NCI-H1436 treated with DMSO at 0.1 percent for 48 hours (cell line): ENCODE measurements at regions not wholly inside any gene's neighbourhood (a gene's known extent, or its start where the extent isn't known, plus 50 kb on each side); places are given as distances from the start of the nearest gene placed in this dataset.
"Not testable (repeated sequence)": the region's sequence is repeated elsewhere in the genome, so short reads cannot be mapped to it uniquely, and the experiment has no call there.

Experiments used
- DNase-seq: peaks from one replicate; lab custom pipeline; 2025; lab: John Stamatoyannopoulos, UW

GRCh38 chr4:152193059-152193458 lies 342.8 kb downstream of the FBXW7 start:
- no peak for DNase-seq

GRCh38 chr4:152190907-152191306 lies 345.0 kb downstream of the FBXW7 start:
- no peak for DNase-seq

GRCh38 chr4:152189451-152190179 lies 346.3 kb downstream of the FBXW7 start:
- no peak for DNase-seq

- DNase-seq, result no peak
Observed at GRCh38 chr4:152188801-152189200, 347.1 kb downstream of the FBXW7 start.

DNA sequence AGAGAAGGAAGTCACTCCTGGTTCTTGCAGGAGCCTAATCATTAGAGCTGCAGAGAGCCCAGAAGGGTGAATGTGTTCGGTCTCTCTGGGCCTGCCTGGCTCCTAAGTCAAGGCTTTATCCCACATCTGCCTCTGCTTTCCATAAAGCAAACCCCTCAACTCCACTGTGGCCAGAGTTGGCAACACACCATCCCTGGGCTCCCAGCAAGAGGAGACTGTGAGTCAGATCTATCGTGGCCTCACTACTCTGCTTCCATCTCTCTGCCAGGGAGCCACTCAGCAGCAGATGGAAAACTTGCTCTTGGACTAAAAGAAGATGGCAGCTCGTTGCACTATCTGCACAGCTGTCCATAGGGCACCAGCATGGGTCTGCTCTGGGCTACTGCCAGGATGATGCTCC lies 348.2 kb downstream of the FBXW7 start:
- DNase-seq, result no peak

DNA sequence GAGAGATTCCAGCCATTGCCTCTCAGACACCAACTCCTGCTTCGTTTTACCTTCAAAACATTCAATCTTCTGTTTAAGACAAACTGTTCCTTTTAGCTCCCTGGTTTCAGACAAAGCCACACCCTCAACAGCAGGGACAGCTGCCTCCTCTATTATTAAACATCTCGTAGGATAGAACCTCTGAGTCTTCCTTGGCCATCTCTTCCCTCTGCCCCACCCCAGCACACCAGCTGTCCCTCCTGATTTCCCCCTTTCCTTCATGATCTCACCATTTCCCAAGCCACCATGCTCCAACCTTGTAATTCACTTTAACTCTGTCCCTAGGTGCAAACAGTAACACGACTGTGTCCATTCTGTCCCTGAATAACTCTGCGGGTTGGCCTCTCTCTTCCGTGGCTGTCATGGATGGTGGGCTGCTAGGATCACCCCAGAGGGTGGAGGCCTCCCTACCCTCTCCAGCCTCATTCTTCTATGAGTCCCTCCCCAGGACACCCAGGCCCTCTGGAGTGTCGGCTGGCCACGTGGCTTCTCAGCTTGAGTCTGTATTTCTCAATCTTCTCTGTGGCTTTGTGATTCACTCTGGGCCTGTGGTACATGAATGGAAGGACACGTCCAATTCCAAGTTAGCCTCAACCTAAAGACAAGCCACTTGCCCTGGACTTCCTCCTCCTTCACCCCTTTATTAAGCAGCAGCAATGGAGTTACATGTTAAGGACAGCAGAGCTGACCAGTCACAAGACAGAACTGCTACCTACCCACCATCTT lies 349.9 kb downstream of the FBXW7 start:
- DNase-seq, result no peak

GRCh38 chr4:152181150-152181549 lies 354.7 kb downstream of the FBXW7 start:
- DNase-seq, result no peak

GRCh38 chr4:152180369-152180768 lies 355.5 kb downstream of the FBXW7 start:
- no peak for DNase-seq

- DNase-seq, result not testable (repeated sequence)
Observed at GRCh38 chr4:152177538-152177937, 358.4 kb downstream of the FBXW7 start.

DNA sequence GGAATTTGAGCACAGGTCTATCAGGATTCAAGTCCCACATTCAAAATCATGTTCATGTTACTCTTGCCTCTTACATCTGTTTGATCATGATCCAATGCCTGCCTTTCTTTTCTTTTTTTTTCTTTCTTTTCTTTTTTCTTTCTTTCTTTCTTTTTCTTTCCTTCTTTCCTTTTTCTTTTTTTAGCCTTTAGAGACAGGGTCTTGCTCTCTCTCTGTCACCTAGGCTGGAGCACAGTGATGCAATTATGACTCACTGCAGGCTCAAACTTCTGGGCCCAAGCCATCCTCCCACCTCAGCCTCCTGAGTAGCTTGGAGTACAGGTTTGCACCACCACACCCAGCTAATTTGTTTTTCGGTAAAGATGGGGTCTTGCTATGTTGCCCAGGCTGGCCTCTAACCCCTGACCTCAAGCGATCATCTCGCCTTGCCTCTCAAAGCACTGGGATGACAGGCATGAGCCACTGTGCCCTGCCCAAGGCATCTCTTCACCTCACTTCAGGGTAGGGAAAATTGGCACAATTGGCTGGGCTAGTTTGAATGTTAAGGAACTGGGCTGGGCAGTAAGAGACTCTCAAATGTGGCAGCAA lies 359.2 kb downstream of the FBXW7 start:
- DNase-seq, result no peak

GRCh38 chr4:152175586-152175985 lies 360.3 kb downstream of the FBXW7 start:
- DNase-seq, result no peak

DNA sequence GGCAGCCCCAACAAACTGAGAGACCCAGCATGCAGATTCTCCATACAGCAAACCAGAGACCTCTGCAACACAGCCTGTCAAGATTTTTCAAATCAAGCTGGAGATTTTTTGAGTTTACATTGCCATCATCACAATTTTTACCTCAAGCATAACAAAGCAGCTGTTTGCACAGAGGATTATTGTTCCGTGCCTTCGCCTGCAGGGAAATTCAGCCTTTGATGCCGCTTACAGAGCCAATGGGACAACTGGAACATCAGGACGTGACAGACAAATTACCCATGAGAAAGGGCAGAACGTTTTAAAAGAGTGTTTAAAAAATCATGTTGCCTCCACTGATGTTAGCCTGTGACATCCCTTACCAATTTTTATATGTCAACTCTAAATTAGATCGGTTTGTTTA lies 363.7 kb downstream of the FBXW7 start:
- DNase-seq, result no peak

DNA sequence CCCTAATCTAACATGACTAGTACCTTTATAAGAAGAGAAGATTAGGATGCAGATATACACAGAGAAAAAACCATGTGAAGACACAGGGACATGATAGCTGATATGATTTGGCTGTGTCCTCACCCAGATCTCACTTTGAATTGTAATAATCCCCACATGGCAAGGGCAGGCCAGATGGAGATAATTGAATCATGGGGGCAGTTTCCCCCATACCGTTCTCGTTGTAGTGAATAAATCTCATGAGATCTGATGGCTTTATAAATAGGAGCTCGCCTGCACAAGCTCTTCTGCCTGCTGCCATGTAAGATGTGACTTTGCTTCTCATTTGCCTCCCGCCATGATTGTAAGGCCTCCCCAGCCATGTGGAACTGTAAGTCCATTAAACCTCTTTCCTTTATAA lies 364.3 kb downstream of the FBXW7 start:
- no peak for DNase-seq

GRCh38 chr4:152169683-152170082 lies 366.2 kb downstream of the FBXW7 start:
- DNase-seq, result no peak

GRCh38 chr4:152168987-152169616 lies 366.8 kb downstream of the FBXW7 start:
- DNase-seq, result no peak

GRCh38 chr4:152166567-152166966 lies 369.3 kb downstream of the FBXW7 start:
- no peak for DNase-seq

DNA sequence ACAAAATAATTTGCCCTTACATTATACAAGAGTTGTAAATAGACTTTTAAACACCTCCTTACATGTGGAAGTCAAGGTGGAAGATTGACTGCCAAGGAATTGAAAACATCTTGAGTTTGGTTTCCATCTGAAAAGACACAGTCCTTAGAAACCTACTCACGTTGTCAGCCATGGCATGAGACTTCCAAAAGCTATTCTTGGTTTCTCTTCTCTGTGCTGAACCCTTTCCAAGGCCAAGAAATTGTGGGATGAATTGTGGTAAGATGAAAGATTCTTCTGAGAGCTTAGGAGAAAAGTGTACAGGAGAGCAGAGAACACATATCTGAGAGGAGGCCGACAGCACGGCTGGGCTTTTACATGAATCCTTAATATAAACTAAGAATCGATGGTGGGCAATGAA lies 370.0 kb downstream of the FBXW7 start:
- DNase-seq, result no peak

DNA sequence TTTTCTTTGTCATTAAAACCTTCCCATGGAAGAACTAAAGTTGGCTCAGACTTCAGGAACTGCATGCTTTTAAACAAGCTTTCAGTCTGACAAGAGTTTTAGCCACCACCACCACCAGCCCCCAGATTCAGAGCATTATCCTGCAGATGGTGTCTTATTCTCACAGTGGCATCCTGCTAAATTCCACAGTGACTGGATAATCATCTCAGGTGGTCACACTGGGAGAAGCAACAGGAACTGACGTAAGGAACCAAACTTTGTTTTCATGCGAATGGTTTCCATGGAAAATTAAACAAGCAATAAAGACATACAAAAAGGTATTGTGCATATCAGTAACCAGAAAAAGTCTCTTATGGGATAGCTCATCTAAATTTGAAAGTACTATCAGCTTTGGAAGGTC lies 370.7 kb downstream of the FBXW7 start:
- no peak for DNase-seq

DNA sequence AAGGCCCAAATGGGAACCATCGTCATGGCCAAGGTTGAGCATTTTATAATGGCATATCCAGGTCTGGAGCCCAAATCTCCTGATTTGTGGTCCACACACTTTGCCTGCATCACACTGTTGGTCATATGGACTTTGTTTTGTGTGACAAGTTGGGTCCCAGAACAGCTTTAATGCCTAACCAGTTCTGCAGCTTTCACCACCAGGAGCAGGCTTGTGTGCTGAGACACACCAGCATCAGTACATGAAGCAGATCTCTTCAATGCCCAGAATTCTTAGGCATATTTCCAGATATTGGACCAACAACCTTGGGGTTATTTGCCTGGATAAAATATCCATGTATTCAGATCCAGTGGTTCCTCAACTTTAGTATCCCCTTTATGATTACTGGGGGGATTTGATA lies 371.3 kb downstream of the FBXW7 start:
- DNase-seq, result no peak

DNA sequence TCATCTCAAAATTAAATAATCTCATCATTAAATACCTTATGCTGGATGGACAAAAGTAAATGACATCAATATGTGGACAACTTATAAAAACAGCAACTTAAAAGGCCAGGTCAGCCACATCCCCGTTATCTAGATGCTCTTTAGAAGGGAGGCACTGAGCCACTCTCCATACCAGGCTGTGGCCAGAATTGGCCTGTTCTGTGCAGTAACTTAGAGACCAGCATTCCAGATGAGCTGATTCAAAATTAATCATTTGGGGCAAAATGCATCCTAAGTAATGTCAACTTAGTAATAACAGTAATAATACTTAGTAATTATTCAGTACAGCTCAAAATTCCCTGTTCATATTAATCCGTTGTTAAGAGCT lies 373.6 kb downstream of the FBXW7 start:
- DNase-seq, result no peak

GRCh38 chr4:152161676-152162330 lies 374.1 kb downstream of the FBXW7 start:
- DNase-seq, result no peak

- no peak for DNase-seq
Observed at GRCh38 chr4:152160225-152160800, 375.6 kb downstream of the FBXW7 start.
